Heart right ventricle (tissue), 16 donors: ENCODE measurements at regions not wholly inside any gene's neighbourhood (a gene's known extent, or its start where the extent isn't known, plus 50 kb on each side); places are given as distances from the start of the nearest gene placed in this dataset.
A peak's percentile ranks its signal among the peaks of the same experiment; 100 is the strongest.

Experiments
- ATAC-seq, 8 donors: fragments of 200-7000 bp; cut with Tn5 transposase; one replicate each; pipeline ENCODE4 v1.9.1; 2020; ENCODE audit warnings: mild to moderate bottlenecking in 8 of 8, moderate library complexity in 8 of 8, moderate number of reproducible peaks in 1 of 8
- DNase-seq, 2 donors: peaks; one replicate each; pipeline ENCODE4 v3.0.0-alpha.2; 2020
- H3K27ac ChIP-seq, 10 donors: fragments of 200-600 bp; sonication (generic) in 2 of 10; one replicate each; pipeline versions ENCODE4 v1.5.0 to v1.8.0; 2020 to 2022; ENCODE audit warnings: mild to moderate bottlenecking in 3 of 10
- H3K27me3 ChIP-seq, 7 donors: fragments of 200-600 bp; one replicate each; pipeline ENCODE4 v1.8.0; 2021 to 2022; ENCODE audit warnings: mild to moderate bottlenecking in 2 of 7
- H3K36me3 ChIP-seq, 9 donors: fragments of 200-600 bp; sonication (generic) in 1 of 9; one replicate each; pipeline versions ENCODE4 v1.5.0 to v1.8.0; 2020 to 2022; ENCODE audit warnings: mild to moderate bottlenecking in 2 of 9
- H3K4me1 ChIP-seq, 9 donors: fragments of 200-600 bp; sonication (generic) in 1 of 9; one replicate each; pipeline versions ENCODE4 v1.5.0 to v1.8.0; 2020 to 2022; ENCODE audit warnings: mild to moderate bottlenecking in 4 of 9
- H3K4me3 ChIP-seq, 10 donors: fragments of 200-600 bp; sonication (generic) in 2 of 10; one replicate each; pipeline versions ENCODE4 v1.5.0 to v1.8.0; 2020 to 2022; ENCODE audit warnings: mild to moderate bottlenecking in 7 of 10, moderate library complexity in 2 of 10
- H3K9me3 ChIP-seq, 11 donors: fragments of 200-600 bp in 10 of 11; sonication (generic) in 2 of 11; one replicate each; pipeline versions ENCODE4 v1.5.0 to v1.8.0; 2013 to 2022; ENCODE audit warnings: mild to moderate bottlenecking in 2 of 11, control low read depth in 1 of 11, moderate library complexity in 1 of 11
- WGBS, 2 donors: extraction: QIAGEN DNeasy Blood & Tissue Kit; methylation state at CpG; one replicate each; pipeline ENCODE4 v1.1.7; 2013; ENCODE audit warnings: inconsistent platforms in 1 of 2; 5-methylcytosine and 5-hydroxymethylcytosine counted together
- intact Hi-C, 10 donors: fragments of 100-400 bp; cut with DNase I; formaldehyde crosslinking; loops; one replicate each; pipeline versions ENCODE4 v1.11.1 to v1.14.2; 2022
- TF ChIP-seq, protein P1 (sequence below), 9 donors: fragments of 200-600 bp; sonication (generic) in 2 of 9; IDR thresholded peaks; one replicate each; pipeline versions ENCODE4 v1.5.0 to v1.8.0; 2021 to 2022; ENCODE audit warnings: antibody characterized with exemption in 9 of 9, mild to moderate bottlenecking in 5 of 9, moderate library complexity in 1 of 9
- donor health status: Arrhythmogenic right ventricular cardiomyopathy.
- donor health status: ischemic (EF 13 %, LVEDD 7.1; RV severe dilation, severe dysfunction).
- donor health status: healthy with polysubstance abuse.
- donor health status: DM: no; HTN: yes; CAD: no.
- donor health status: DM: no; HTN: no; CAD: no.
- donor health status: ischemic (EF 25% LVEDD 6.9; RV normal size, moderate dysfunction).
- donor health status: ischemic (EF 25% LVEDD 5.7; RV mildly dilated, moderate dysfunction).
- donor health status: healthy.
- donor health status: DM: yes; HTN: yes; CAD: no.
- donor health status: Ischemic cardiomyopathy.
- donor health status: ischemic (EF 35%, LVEDD 5.7; RV mildly dilated, moderate dysfunction).
- donor health status: nonischemic (EF 11% LVEDD 7.7; RV severe dilation, severe dysfunction).
- donor health status: DM: yes; HTN: yes; CAD: no.
- donor health status: PGD.
- donor health status: ischemic (EF 29% LVEDD 5.4; RV normal size, mild dysfunction).
- donor health status: nonischemic (EF 23%, LVEDD 6.1; RV moderate dilation, normal function).

DNA sequence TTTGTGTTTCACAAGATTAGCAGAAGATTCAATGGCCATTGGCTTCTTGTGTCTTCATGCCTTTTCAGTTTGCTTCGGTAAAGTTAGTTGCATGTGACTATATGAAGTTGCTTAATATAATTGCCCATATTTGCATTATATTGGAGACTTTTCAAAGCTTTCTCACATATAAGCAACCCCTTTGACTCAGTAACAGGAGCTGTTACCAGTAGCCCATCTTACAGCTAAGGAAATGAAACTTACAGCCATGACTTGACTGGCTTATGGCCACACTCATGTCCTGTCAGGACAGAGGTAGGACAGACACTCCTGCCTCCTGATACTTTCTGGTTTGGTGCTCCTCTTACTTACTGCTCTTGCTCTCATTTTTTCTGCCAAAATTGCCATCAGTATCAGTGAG is 1082.1 kb downstream of the BCL11B start:
- intact Hi-C loops: loop anchor here in 1 of 10 donors (1.0 kb wide), 1 partner anchor 32 kb away; no protein-coding TSS in a partner anchor
- peak overlapping the region in 1 of 10 donors; percentile 88 for H3K27ac ChIP-seq

DNA sequence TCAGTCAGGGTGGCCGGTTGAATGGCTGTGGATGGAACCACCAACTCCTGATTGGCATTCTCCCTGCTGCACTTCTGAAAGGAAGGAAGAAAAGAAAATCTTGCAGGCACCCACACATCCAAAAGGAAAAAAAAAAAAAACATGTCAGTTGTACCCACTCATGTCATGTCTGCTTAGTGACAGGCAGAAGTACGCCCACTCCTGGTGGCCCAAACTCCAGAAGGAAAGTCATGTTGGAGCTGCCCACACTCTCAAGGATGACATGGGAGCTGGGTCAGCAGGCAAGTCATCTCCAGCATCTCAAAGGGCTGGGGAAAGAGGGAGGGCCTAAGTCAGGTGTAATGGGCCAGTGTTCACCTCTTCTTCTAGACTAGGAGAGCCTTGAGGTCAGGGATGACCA is 1079.1 kb downstream of the BCL11B start:
- intact Hi-C loops: no loop called here
- Histone ChIP-seq H3K4me3 (no peak overlapping the region), H3K36me3 (no peaks in the 10 kb centered on the region), H3K9me3 (peaks cover 0 to 2% (median 0%) of the 10 kb centered on the region in 11 donors), H3K27me3 (peaks cover 0 to 9% (median 0%) of the 10 kb centered on the region in 7 donors), H3K27ac (no peak overlapping the region), H3K4me1 (peaks cover 0 to 3% (median 0%) of the 10 kb centered on the region in 9 donors)
- ATAC-seq: no peak
- 88 to 92% methylated on average over 2 of the region's 2 CpGs for WGBS, 2 donors
- no peak for DNase-seq
- TF ChIP-seq, protein P1, sequence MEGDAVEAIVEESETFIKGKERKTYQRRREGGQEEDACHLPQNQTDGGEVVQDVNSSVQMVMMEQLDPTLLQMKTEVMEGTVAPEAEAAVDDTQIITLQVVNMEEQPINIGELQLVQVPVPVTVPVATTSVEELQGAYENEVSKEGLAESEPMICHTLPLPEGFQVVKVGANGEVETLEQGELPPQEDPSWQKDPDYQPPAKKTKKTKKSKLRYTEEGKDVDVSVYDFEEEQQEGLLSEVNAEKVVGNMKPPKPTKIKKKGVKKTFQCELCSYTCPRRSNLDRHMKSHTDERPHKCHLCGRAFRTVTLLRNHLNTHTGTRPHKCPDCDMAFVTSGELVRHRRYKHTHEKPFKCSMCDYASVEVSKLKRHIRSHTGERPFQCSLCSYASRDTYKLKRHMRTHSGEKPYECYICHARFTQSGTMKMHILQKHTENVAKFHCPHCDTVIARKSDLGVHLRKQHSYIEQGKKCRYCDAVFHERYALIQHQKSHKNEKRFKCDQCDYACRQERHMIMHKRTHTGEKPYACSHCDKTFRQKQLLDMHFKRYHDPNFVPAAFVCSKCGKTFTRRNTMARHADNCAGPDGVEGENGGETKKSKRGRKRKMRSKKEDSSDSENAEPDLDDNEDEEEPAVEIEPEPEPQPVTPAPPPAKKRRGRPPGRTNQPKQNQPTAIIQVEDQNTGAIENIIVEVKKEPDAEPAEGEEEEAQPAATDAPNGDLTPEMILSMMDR (IDR thresholded peaks at IDR 0.05): no peak

More for the DNA sequence above, 1082.1 kb downstream of the BCL11B start:
- no peak for ATAC-seq
- TF ChIP-seq, protein P1 (IDR thresholded peaks at IDR 0.05): no peak
- no peak overlapping the region for H3K4me3 ChIP-seq
- no peaks in the 10 kb centered on the region for H3K36me3 ChIP-seq
- 92 to 94% methylated on average over 1 of the region's 1 CpG for WGBS, 2 donors
- DNase-seq: no peak
- H3K27me3 ChIP-seq: peaks cover 0 to 12% (median 0%) of the 10 kb centered on the region in 7 donors
- H3K4me1 ChIP-seq: peaks cover 0 to 3% (median 0%) of the 10 kb centered on the region in 9 donors
- H3K9me3 ChIP-seq: peaks cover 0 to 2% (median 0%) of the 10 kb centered on the region in 11 donors

DNA sequence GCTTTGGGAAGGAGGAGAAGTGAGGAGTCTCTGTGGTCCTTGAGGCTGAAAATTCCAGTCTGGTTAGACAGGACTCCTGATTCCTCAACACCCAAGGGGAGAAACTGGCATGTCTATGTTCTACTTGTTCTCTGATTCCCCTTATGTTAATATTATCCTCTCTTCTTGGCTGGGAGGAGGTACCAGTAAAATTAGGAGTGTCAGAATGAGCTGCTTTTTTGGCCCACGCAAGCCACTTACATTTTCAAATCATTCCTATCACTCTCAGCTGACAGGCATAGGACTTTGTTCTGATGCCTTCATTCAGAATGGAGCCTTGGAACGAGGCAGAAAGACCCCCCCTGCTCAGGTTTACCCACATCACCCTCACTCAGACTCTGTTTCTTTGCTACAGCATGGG is 1077.2 kb downstream of the BCL11B start:
- DNase-seq (no peak), ATAC-seq (no peak)
- 50 to 56% methylated on average over 2 of the region's 2 CpGs for WGBS, 2 donors
- H3K27me3 ChIP-seq: peaks cover 0 to 16% (median 4%) of the 10 kb centered on the region in 7 donors
- no peaks in the 10 kb centered on the region for H3K36me3 ChIP-seq
- H3K9me3 ChIP-seq: no peaks in the 10 kb centered on the region
- no peak overlapping the region for H3K27ac ChIP-seq
- H3K4me3 ChIP-seq: no peak overlapping the region
- H3K4me1 ChIP-seq: peaks cover 0 to 3% (median 0%) of the 10 kb centered on the region in 9 donors
- intact Hi-C loops: no loop called here
- TF ChIP-seq, protein P1 (IDR thresholded peaks at IDR 0.05): no peak

- 58 to 61% methylated on average over 3 of the region's 3 CpGs for WGBS, 2 donors
- H3K4me3 ChIP-seq: no peak overlapping the region
- TF ChIP-seq, protein P1 (IDR thresholded peaks at IDR 0.05): no peak
- ATAC-seq (no peak), DNase-seq (no peak)
- intact Hi-C loops: no loop called here
- peaks cover 0 to 2% (median 0%) of the 10 kb centered on the region in 9 donors for H3K4me1 ChIP-seq
- H3K27ac ChIP-seq: no peak overlapping the region
- H3K27me3 ChIP-seq: peaks cover 0 to 18% (median 6%) of the 10 kb centered on the region in 7 donors
- H3K36me3 ChIP-seq: no peaks in the 10 kb centered on the region
- no peaks in the 10 kb centered on the region for H3K9me3 ChIP-seq
These were observed 1076.7 kb downstream of the BCL11B start for GRCh38 chr14:98195256-98195655.
